ENCODE measurements at regions not wholly inside any gene's neighbourhood (a gene's known extent, or its start where the extent isn't known, plus 50 kb on each side); places are given as distances from the start of the nearest gene placed in this dataset.

DNA sequence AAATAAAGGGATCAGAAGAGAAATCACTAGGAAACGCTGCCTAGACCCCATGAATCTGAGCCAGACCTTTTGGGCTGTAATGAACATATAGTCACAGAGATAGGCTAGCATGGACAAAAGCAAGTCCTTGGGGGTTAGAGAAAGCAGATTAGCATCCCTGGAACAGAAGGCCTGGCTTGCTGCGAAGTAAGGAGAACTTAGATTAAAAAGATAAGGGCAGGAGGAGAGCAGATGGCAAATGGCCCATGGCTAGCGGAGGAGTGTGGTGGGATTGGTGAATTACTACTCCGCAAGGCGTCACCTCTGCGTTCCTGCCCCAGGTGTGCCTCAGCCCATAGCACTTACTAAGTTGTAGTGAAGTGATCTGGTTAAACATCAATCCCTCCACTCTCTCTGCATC is 92.3 kb upstream of the ZNF438 start:
- ATAC-seq (no peak), DNase-seq (ENCODE audit: low spot score) (no peak)
- peaks cover 1% of the 10 kb centered on the region for H3K4me1 Mint-ChIP-seq
- no peak overlapping the region for H3K4me3 Mint-ChIP-seq
- no peak overlapping the region for H2AFZ ChIP-seq
- H3K27me3 Mint-ChIP-seq (ENCODE audit: insufficient read depth, low read depth, poor library complexity), result peaks cover 3% of the 10 kb centered on the region
- H3K36me3 ChIP-seq (ENCODE audit: insufficient read depth), result no peaks in the 10 kb centered on the region
- H3K79me2 ChIP-seq (replicated peaks; ENCODE audit: insufficient read depth), result no peaks in the 10 kb centered on the region
- no peak overlapping the region for H3K27ac ChIP-seq (ENCODE audit: low read depth)
- peaks cover 24% of the 10 kb centered on the region; the same call in 1 of the 2 replicates for H3K9me2 ChIP-seq (ENCODE audit: insufficient read depth)
- TF ChIP-seq NANOG (IDR thresholded peaks at IDR 0.05; ENCODE audit: borderline replicate concordance) (no peak), EZH2 (IDR thresholded peaks at IDR 0.05; ENCODE audit: low read depth, unreplicated experiment) (no peak), JUNB (IDR thresholded peaks at IDR 0.05; ENCODE audit: unreplicated experiment) (no peak), ZNF114 (CRISPR knock-in tag; IDR thresholded peaks at IDR 0.05) (no peak), POLR2AphosphoS5 (IDR thresholded peaks at IDR 0.05; ENCODE audit: low read depth) (no peak), STAT1 (IDR thresholded peaks at IDR 0.05; ENCODE audit: unreplicated experiment) (no peak), EZH2phosphoT487 (IDR thresholded peaks at IDR 0.05; ENCODE audit: unreplicated experiment) (no peak)
- TF ChIP-seq, protein P1, sequence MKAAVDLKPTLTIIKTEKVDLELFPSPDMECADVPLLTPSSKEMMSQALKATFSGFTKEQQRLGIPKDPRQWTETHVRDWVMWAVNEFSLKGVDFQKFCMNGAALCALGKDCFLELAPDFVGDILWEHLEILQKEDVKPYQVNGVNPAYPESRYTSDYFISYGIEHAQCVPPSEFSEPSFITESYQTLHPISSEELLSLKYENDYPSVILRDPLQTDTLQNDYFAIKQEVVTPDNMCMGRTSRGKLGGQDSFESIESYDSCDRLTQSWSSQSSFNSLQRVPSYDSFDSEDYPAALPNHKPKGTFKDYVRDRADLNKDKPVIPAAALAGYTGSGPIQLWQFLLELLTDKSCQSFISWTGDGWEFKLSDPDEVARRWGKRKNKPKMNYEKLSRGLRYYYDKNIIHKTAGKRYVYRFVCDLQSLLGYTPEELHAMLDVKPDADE (IDR thresholded peaks at IDR 0.05), result no peak
- TF ChIP-seq, protein P2, sequence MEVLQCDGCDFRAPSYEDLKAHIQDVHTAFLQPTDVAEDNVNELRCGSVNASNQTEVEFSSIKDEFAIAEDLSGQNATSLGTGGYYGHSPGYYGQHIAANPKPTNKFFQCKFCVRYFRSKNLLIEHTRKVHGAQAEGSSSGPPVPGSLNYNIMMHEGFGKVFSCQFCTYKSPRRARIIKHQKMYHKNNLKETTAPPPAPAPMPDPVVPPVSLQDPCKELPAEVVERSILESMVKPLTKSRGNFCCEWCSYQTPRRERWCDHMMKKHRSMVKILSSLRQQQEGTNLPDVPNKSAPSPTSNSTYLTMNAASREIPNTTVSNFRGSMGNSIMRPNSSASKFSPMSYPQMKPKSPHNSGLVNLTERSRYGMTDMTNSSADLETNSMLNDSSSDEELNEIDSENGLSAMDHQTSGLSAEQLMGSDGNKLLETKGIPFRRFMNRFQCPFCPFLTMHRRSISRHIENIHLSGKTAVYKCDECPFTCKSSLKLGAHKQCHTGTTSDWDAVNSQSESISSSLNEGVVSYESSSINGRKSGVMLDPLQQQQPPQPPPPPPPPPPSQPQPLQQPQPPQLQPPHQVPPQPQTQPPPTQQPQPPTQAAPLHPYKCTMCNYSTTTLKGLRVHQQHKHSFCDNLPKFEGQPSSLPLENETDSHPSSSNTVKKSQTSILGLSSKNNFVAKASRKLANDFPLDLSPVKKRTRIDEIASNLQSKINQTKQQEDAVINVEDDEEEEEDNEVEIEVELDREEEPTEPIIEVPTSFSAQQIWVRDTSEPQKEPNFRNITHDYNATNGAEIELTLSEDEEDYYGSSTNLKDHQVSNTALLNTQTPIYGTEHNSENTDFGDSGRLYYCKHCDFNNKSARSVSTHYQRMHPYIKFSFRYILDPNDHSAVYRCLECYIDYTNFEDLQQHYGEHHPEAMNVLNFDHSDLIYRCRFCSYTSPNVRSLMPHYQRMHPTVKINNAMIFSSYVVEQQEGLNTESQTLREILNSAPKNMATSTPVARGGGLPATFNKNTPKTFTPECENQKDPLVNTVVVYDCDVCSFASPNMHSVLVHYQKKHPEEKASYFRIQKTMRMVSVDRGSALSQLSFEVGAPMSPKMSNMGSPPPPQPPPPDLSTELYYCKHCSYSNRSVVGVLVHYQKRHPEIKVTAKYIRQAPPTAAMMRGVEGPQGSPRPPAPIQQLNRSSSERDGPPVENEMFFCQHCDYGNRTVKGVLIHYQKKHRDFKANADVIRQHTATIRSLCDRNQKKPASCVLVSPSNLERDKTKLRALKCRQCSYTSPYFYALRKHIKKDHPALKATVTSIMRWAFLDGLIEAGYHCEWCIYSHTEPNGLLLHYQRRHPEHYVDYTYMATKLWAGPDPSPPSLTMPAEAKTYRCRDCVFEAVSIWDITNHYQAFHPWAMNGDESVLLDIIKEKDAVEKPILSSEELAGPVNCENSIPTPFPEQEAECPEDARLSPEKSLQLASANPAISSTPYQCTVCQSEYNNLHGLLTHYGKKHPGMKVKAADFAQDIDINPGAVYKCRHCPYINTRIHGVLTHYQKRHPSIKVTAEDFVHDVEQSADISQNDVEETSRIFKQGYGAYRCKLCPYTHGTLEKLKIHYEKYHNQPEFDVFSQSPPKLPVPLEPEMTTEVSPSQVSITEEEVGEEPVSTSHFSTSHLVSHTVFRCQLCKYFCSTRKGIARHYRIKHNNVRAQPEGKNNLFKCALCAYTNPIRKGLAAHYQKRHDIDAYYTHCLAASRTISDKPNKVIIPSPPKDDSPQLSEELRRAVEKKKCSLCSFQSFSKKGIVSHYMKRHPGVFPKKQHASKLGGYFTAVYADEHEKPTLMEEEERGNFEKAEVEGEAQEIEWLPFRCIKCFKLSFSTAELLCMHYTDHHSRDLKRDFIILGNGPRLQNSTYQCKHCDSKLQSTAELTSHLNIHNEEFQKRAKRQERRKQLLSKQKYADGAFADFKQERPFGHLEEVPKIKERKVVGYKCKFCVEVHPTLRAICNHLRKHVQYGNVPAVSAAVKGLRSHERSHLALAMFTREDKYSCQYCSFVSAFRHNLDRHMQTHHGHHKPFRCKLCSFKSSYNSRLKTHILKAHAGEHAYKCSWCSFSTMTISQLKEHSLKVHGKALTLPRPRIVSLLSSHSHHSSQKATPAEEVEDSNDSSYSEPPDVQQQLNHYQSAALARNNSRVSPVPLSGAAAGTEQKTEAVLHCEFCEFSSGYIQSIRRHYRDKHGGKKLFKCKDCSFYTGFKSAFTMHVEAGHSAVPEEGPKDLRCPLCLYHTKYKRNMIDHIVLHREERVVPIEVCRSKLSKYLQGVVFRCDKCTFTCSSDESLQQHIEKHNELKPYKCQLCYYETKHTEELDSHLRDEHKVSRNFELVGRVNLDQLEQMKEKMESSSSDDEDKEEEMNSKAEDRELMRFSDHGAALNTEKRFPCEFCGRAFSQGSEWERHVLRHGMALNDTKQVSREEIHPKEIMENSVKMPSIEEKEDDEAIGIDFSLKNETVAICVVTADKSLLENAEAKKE (CRISPR knock-in tag; IDR thresholded peaks at IDR 0.05), result no peak
- TF ChIP-seq, protein P3, sequence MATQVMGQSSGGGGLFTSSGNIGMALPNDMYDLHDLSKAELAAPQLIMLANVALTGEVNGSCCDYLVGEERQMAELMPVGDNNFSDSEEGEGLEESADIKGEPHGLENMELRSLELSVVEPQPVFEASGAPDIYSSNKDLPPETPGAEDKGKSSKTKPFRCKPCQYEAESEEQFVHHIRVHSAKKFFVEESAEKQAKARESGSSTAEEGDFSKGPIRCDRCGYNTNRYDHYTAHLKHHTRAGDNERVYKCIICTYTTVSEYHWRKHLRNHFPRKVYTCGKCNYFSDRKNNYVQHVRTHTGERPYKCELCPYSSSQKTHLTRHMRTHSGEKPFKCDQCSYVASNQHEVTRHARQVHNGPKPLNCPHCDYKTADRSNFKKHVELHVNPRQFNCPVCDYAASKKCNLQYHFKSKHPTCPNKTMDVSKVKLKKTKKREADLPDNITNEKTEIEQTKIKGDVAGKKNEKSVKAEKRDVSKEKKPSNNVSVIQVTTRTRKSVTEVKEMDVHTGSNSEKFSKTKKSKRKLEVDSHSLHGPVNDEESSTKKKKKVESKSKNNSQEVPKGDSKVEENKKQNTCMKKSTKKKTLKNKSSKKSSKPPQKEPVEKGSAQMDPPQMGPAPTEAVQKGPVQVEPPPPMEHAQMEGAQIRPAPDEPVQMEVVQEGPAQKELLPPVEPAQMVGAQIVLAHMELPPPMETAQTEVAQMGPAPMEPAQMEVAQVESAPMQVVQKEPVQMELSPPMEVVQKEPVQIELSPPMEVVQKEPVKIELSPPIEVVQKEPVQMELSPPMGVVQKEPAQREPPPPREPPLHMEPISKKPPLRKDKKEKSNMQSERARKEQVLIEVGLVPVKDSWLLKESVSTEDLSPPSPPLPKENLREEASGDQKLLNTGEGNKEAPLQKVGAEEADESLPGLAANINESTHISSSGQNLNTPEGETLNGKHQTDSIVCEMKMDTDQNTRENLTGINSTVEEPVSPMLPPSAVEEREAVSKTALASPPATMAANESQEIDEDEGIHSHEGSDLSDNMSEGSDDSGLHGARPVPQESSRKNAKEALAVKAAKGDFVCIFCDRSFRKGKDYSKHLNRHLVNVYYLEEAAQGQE (IDR thresholded peaks at IDR 0.05; ENCODE audit: unreplicated experiment), result no peak
- H3K27ac Mint-ChIP-seq, result no peak overlapping the region
- H3K36me3 Mint-ChIP-seq (ENCODE audit: low read depth), result no peaks in the 10 kb centered on the region
- H3K4me1 ChIP-seq (ENCODE audit: insufficient read depth), result no peaks in the 10 kb centered on the region
- no peaks in the 10 kb centered on the region for H3F3A ChIP-seq (replicated peaks; ENCODE audit: low read depth)
- H3K4me2 ChIP-seq, result no peak overlapping the region
- no peaks in the 10 kb centered on the region; the same call in 2 of the 3 replicates for H3K9me3 Mint-ChIP-seq
- H3K27me3 ChIP-seq (ENCODE audit: insufficient read depth), result no peaks in the 10 kb centered on the region
- no peaks in the 10 kb centered on the region for H4K20me1 ChIP-seq (replicated peaks; ENCODE audit: insufficient read depth)
- no peak overlapping the region for H3K4me3 ChIP-seq
